ENCODE measurements at regions not wholly inside any gene's neighbourhood (a gene's known extent, or its start where the extent isn't known, plus 50 kb on each side); places are given as distances from the start of the nearest gene placed in this dataset.
"Not testable (repeated sequence)": the region's sequence is repeated elsewhere in the genome, so short reads cannot be mapped to it uniquely, and the experiment has no call there.

DNA sequence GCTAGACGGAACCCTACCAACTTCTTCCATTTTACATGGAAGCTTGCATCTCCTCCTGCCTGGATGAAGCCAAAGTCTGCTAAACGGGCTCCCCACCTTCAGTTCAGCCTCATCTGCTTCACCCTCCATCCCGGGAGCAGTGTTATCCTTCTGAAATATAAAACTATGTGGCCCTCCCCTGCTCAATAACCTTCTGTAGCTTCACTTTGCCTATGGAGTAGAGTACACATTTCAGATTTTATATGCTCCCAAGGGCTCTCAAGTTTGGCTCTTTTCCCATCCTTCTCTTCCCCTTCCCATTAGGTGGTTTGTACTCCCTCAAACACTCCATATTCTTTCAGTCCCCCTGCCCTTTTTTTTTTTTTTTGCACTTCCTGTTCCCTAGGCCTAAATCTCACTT lies 115.9 kb upstream of the RAI2 start:
- DNase-seq (ENCODE audit: low read depth, low spot score): no peak
- Mint-ChIP-seq H3K27ac (ENCODE audit: unreplicated experiment) (no peak overlapping the region), H3K36me3 (ENCODE audit: low read depth) (peaks cover 11% of the 10 kb centered on the region), H3K4me1 (no peaks in the 10 kb centered on the region), H3K9me3 (peaks cover 15% of the 10 kb centered on the region), H3K4me3 (no peak overlapping the region), H3K27me3 (ENCODE audit: low read depth) (no peaks in the 10 kb centered on the region)
- TF ChIP-seq, protein P1, sequence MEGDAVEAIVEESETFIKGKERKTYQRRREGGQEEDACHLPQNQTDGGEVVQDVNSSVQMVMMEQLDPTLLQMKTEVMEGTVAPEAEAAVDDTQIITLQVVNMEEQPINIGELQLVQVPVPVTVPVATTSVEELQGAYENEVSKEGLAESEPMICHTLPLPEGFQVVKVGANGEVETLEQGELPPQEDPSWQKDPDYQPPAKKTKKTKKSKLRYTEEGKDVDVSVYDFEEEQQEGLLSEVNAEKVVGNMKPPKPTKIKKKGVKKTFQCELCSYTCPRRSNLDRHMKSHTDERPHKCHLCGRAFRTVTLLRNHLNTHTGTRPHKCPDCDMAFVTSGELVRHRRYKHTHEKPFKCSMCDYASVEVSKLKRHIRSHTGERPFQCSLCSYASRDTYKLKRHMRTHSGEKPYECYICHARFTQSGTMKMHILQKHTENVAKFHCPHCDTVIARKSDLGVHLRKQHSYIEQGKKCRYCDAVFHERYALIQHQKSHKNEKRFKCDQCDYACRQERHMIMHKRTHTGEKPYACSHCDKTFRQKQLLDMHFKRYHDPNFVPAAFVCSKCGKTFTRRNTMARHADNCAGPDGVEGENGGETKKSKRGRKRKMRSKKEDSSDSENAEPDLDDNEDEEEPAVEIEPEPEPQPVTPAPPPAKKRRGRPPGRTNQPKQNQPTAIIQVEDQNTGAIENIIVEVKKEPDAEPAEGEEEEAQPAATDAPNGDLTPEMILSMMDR (conservative IDR thresholded peaks at IDR 0.05): no peak

DNA sequence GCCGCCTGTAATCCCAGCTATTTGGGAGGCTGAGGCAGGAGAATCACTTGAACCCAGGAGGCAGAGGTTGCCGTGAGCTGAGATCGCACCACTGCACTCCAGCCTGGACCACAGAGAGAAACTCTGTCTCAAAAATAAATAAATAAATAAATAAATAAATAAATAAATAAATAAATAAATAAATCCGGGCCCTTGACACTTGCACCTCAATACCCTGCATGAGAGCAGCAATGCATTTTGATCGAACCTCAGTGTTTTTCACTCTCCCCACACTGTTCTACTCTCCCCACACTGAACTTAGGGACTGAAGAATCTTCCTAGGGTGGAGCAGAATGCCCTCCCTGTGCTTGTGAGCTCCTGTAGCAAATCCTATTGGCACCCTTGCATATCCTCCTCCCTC lies 114.3 kb upstream of the RAI2 start:
- not testable (repeated sequence) for H3K27ac Mint-ChIP-seq (ENCODE audit: unreplicated experiment); DNase-seq (ENCODE audit: low read depth, low spot score); H3K27me3 Mint-ChIP-seq (ENCODE audit: low read depth); H3K4me1 Mint-ChIP-seq; H3K4me3 Mint-ChIP-seq
- peaks cover 13% of the 10 kb centered on the region for H3K9me3 Mint-ChIP-seq
- peaks cover 11% of the 10 kb centered on the region for H3K36me3 Mint-ChIP-seq (ENCODE audit: low read depth)

DNA sequence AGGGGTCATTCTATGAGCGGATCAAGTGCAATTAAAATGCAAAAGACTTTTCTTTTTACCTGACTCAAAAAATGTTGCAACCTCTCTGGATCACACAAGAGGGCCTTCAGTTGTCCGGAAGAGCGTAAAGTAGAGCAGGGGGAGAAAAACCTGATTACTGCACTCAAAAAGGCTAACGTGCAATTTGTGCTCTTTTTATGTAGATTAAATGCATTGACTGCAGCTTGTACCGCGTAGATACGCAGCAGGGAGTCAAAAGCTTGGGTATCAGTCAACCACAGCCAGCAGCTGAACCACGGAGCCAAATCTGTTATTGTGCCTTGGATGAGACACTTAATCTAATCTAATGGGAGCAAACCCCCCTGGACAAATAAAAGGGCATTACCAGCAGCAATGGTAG lies 107.3 kb upstream of the RAI2 start:
- Mint-ChIP-seq H3K27ac (ENCODE audit: unreplicated experiment) (no peak overlapping the region), H3K36me3 (ENCODE audit: low read depth) (peaks cover 5% of the 10 kb centered on the region), H3K27me3 (ENCODE audit: low read depth) (no peaks in the 10 kb centered on the region), H3K4me1 (no peaks in the 10 kb centered on the region), H3K9me3 (peaks cover 6% of the 10 kb centered on the region), H3K4me3 (no peak overlapping the region)
- no peak for DNase-seq (ENCODE audit: low read depth, low spot score)
- TF ChIP-seq, protein P1 (conservative IDR thresholded peaks at IDR 0.05): no peak

DNA sequence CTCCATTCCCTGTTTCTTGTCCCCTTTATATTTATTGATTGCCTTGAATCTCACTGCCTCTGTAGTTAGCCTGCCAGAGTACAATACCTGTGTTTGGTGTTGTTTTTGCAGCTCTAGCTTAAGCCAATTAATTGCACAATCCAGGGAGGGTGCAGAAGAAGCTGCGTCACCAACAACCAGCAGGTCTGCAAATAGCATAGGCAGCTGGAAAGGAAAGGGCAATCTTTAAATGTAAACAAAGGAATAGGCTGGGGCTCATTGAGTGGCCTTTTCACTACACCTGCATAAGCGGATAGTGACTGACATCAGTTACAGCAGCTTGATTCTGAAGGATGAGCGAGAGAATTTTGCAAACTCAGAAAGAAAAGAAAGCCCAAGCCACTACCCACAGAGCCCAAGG lies 106.8 kb upstream of the RAI2 start:
- peaks cover 5% of the 10 kb centered on the region for H3K36me3 Mint-ChIP-seq (ENCODE audit: low read depth)
- no peaks in the 10 kb centered on the region for H3K4me1 Mint-ChIP-seq
- TF ChIP-seq, protein P1 (conservative IDR thresholded peaks at IDR 0.05): no peak
- H3K9me3 Mint-ChIP-seq: peaks cover 7% of the 10 kb centered on the region
- H3K27ac Mint-ChIP-seq (ENCODE audit: unreplicated experiment): no peak overlapping the region
- no peaks in the 10 kb centered on the region for H3K27me3 Mint-ChIP-seq (ENCODE audit: low read depth)
- no peak for DNase-seq (ENCODE audit: low read depth, low spot score)
- no peak overlapping the region for H3K4me3 Mint-ChIP-seq

DNA sequence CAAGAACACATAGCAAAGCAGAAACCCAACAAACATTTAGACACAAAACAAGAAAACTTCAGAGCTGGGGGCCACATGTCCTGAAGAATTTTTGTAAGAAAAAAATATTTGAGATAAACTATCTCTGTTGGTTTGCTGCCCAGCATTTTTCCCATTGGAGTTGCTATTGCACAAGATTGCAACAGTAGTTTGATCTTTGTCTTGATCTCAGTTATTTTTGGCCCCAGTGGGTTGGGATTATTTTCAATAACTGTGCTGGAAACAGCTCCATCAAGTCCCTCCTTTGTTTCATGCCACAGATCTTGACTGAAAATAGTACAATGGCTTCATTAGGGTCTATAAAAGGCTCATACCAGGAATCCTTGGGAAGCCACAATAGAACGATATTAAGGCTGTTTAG lies 103.8 kb upstream of the RAI2 start:
- peaks cover 3% of the 10 kb centered on the region for H3K36me3 Mint-ChIP-seq (ENCODE audit: low read depth)
- no peaks in the 10 kb centered on the region for H3K4me1 Mint-ChIP-seq
- no peaks in the 10 kb centered on the region for H3K27me3 Mint-ChIP-seq (ENCODE audit: low read depth)
- no peak overlapping the region for H3K4me3 Mint-ChIP-seq
- no peak for DNase-seq (ENCODE audit: low read depth, low spot score)
- no peak overlapping the region for H3K27ac Mint-ChIP-seq (ENCODE audit: unreplicated experiment)
- peaks cover 6% of the 10 kb centered on the region for H3K9me3 Mint-ChIP-seq
- TF ChIP-seq, protein P1 (conservative IDR thresholded peaks at IDR 0.05): no peak

DNA sequence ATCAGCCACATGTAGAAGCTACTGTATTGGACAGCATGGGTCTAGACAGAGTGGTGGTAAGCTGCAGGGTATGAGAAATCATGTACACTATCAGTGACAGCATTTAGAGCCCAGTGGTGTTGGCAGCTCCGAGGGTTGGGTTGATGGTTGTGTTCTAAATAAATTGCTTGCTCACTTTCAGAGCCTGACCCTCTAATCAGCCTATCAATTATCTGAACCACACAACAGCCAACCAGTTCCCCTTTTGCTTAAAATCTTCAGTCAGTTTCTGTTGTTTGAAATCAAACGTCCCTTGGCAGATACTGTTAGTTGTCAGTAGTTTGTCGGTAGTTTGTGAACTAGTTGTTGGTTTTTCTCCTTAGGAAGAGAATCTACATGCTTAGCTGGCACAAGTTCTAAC lies 99.8 kb upstream of the RAI2 start:
- Mint-ChIP-seq H3K27me3 (ENCODE audit: low read depth) (no peaks in the 10 kb centered on the region), H3K4me1 (no peaks in the 10 kb centered on the region), H3K36me3 (ENCODE audit: low read depth) (peaks cover 3% of the 10 kb centered on the region), H3K27ac (ENCODE audit: unreplicated experiment) (no peak overlapping the region), H3K9me3 (peaks cover 6% of the 10 kb centered on the region), H3K4me3 (no peak overlapping the region)
- DNase-seq (ENCODE audit: low read depth, low spot score): no peak
- TF ChIP-seq, protein P1 (conservative IDR thresholded peaks at IDR 0.05): no peak

Measured in neural crest cell (in vitro differentiated cells).